Stimulated activated CD8-positive, alpha-beta memory T cell treated with anti-CD3 and anti-CD28 coated beads, Interleukin-15, amount 100 ng/mL, for 1 hour (primary cell): ENCODE measurements at regions not wholly inside any gene's neighbourhood (a gene's known extent, or its start where the extent isn't known, plus 50 kb on each side); places are given as distances from the start of the nearest gene placed in this dataset.

Experiments used
- DNase-seq: peaks from one replicate; pipeline ENCODE4 v3.0.0-alpha.2; 2020; ENCODE audit warnings: low read depth

GRCh38 chr2:238985041-238985729 is 137.3 kb downstream of the TWIST2 start:
- no peak for DNase-seq

DNA sequence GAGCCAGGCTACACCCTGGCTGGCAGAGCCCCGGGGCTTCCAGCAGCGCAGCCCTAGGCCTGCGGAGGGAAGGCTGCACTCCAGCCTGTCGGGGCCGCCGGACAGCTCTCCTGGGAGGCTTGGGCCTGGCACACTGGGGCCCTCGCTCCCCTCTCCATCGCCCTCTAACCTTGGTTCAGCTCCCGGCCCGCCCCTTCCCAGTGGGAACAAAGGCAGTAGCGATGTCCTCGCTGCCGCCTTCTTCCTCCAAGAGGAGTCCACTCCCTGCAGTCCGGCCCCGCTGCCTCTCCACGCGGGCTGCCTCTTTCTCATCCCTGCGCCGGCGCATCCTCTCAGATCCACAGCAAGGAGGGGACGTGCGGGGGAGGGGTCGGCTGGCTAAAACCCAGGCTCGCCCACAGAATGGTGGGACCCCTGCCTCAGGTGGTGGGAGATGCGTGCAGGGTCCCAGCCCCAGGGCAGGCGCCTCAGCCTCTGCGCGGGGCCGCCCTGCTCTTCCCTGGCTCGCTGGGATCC is 138.1 kb downstream of the TWIST2 start:
- DNase-seq = no peak

GRCh38 chr2:238986491-238987351 is 138.8 kb downstream of the TWIST2 start:
- DNase-seq = no peak

- DNase-seq = no peak
These were observed 139.6 kb downstream of the TWIST2 start for GRCh38 chr2:238987352-238987981.

GRCh38 chr2:238988105-238988504 is 140.2 kb downstream of the TWIST2 start:
- DNase-seq = no peak

- no peak for DNase-seq
These were observed 140.9 kb downstream of the TWIST2 start for GRCh38 chr2:238988752-238989151.

DNA sequence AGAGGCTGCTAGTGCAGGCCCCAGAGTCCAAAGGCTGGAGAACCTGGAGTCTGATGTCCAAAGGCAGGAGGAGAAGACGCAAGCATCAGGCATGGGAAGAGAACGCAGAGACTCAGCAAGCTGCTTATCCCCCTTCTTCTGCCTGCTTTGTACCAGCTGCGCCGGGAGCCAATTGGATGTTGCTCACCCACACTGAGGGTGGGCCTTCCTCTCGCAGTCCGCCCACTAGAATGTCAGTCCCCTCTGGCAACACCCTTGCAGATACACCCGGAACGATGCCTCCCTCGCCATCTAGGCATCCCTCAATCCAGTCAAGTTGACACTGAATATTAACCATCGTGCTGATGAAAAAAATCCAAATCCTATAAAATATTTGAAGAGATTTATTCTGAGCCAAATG is 141.6 kb downstream of the TWIST2 start:
- DNase-seq = no peak

DNA sequence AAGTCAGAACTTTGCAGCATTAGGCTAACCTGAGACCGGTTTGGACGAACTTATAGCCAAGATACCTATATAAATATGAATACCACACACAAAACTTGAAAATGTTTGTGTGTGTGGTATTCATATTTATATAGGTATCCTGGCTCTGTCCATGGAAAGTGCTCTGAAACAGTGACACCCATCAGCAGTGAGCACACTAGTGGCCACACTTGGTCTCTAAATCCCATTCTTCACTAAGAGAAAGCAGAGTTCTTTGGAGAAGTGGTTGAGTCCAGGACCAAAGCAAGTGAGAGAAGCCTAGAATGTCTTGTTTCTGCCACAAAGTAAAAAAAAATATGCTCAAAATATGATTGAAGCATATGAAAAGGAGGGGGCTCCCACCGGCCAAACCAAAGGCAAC is 146.5 kb downstream of the TWIST2 start:
- no peak for DNase-seq

GRCh38 chr2:238994876-238995275 is 147.0 kb downstream of the TWIST2 start:
- DNase-seq = no peak

DNA sequence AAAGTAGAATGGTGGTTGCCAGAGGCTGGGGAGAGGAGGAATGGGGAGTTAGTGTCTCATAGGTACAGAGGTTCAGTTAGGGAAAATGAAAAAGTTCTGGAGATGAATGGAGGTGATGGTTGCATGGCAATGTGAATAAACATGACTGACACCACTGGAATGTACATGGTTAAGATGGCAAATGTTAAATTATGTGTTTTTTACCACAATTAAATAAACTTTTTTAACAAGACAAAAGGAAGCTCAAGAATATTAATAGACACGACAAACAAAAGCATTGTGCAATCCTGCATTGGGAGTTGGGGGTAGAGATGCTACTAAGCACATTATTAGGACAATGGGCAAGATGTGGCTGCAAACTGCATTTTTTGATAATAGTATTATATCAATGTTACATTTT is 147.7 kb downstream of the TWIST2 start:
- no peak for DNase-seq

GRCh38 chr2:238996331-238997136 is 148.6 kb downstream of the TWIST2 start:
- no peak for DNase-seq

DNA sequence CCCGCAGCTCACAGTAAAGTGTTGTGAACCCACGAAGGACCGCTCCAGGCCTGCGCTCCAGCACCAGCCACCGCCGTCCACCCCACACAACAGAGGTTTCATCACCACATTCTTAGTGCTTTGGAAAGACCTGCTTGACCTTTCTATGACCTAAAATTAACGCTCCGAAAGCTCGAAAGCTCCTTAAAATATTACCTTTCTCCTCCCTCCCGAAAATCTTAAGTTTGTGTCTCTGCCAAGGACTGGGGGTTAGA is 149.2 kb downstream of the TWIST2 start:
- no peak for DNase-seq

DNA sequence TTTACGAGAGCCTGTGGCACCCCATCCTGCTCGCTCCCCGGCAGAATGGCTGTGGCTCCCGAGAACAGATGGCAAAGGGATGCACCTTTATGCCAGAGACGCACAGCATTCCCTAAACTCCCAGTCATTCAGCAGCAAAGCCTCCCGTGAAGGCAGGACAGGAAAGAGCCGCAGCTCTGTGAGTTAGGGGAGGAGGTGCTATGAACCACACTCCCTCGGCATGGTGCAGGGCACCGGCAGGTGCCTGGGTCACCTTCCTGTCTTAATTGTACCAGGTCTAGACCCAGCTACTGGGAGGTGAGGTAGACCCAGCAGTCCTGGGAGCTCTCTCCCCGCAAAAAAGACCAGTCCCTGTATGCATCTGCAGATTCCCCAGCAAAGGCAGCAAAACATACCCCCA is 149.8 kb downstream of the TWIST2 start:
- no peak for DNase-seq
